HFFc6 (cell line): ENCODE measurements at regions not wholly inside any gene's neighbourhood (a gene's known extent, or its start where the extent isn't known, plus 50 kb on each side); places are given as distances from the start of the nearest gene placed in this dataset.

Experiments
- DNase-seq: peaks from one replicate; pipeline ENCODE4 v3.0.0-alpha.2; 2018
- H3K27ac Mint-ChIP-seq: 2 replicates; pipeline ENCODE4 v1.8.0; 2020; ENCODE audit warnings: mild to moderate bottlenecking, mixed read lengths
- H3K27me3 Mint-ChIP-seq: 2 replicates; pipeline ENCODE4 v1.8.0; 2021; ENCODE audit warnings: mild to moderate bottlenecking, moderate library complexity, mixed read lengths; ENCODE audit not compliant: insufficient read depth
- H3K36me3 Mint-ChIP-seq: 2 replicates; pipeline ENCODE4 v1.8.0; 2021; ENCODE audit warnings: low read depth, mixed read lengths
- H3K4me1 Mint-ChIP-seq: 2 replicates; pipeline ENCODE4 v1.8.0; 2020; ENCODE audit warnings: low read depth, mixed read lengths
- H3K4me3 Mint-ChIP-seq: 2 replicates; pipeline ENCODE4 v1.8.0; 2020; ENCODE audit warnings: mild to moderate bottlenecking, moderate library complexity, mixed read lengths
- H3K9me3 Mint-ChIP-seq: 2 replicates; pipeline ENCODE4 v1.8.0; 2020; ENCODE audit warnings: mild to moderate bottlenecking, mixed read lengths
- CTCF ChIP-seq: fragments of 200-600 bp; sonication (generic); IDR thresholded peaks from 2 replicates; pipeline ENCODE4 v1.5.0; 2021; ENCODE audit warnings: antibody characterized with exemption, mild to moderate bottlenecking

- DNase-seq: no peak
- no peak for TF ChIP-seq CTCF
- Mint-ChIP-seq H3K4me3 (no peak overlapping the region), H3K4me1 (peaks cover 33% of the 10 kb centered on the region), H3K9me3 (no peaks in the 10 kb centered on the region), H3K27ac (no peak overlapping the region), H3K36me3 (peaks cover 8% of the 10 kb centered on the region; the same call in 1 of the 2 replicates), H3K27me3 (no peaks in the 10 kb centered on the region; the same call in 1 of the 2 replicates)
Measured at GRCh38 chr18:22499421-22499820, 81.7 kb upstream of the CTAGE1 start.

GRCh38 chr18:22503803-22504202 lies 86.1 kb upstream of the CTAGE1 start:
- peak overlapping the region; percentile 95 for H3K27ac Mint-ChIP-seq
- no peaks in the 10 kb centered on the region for H3K9me3 Mint-ChIP-seq
- TF ChIP-seq CTCF: no peak
- no peaks in the 10 kb centered on the region; the same call in 1 of the 2 replicates for H3K27me3 Mint-ChIP-seq
- H3K4me1 Mint-ChIP-seq: peaks cover 35% of the 10 kb centered on the region
- peak overlapping the region; percentile 33; the same call in 1 of the 2 replicates for H3K4me3 Mint-ChIP-seq
- no peaks in the 10 kb centered on the region for H3K36me3 Mint-ChIP-seq
- peak; percentile 71 for DNase-seq

GRCh38 chr18:22504251-22505030 lies 86.7 kb upstream of the CTAGE1 start:
- peak overlapping the region; percentile 95 for H3K27ac Mint-ChIP-seq
- DNase-seq: peak; percentile 58
- no peaks in the 10 kb centered on the region; the same call in 1 of the 2 replicates for H3K27me3 Mint-ChIP-seq
- H3K4me1 Mint-ChIP-seq: peaks cover 35% of the 10 kb centered on the region
- peak overlapping the region; percentile 48 for H3K4me3 Mint-ChIP-seq
- no peak for TF ChIP-seq CTCF
- no peaks in the 10 kb centered on the region for H3K36me3 Mint-ChIP-seq
- no peaks in the 10 kb centered on the region for H3K9me3 Mint-ChIP-seq

- Mint-ChIP-seq H3K4me3 (peak overlapping the region; percentile 48), H3K9me3 (no peaks in the 10 kb centered on the region), H3K36me3 (no peaks in the 10 kb centered on the region), H3K27ac (peak overlapping the region; percentile 95), H3K27me3 (no peaks in the 10 kb centered on the region; the same call in 1 of the 2 replicates), H3K4me1 (peaks cover 35% of the 10 kb centered on the region)
- no peak for TF ChIP-seq CTCF
- DNase-seq: peak; percentile 51
Measured at GRCh38 chr18:22505141-22505591, 87.5 kb upstream of the CTAGE1 start.

GRCh38 chr18:22507055-22507454 lies 89.3 kb upstream of the CTAGE1 start:
- Mint-ChIP-seq H3K27ac (no peak overlapping the region), H3K4me3 (no peak overlapping the region), H3K4me1 (peaks cover 35% of the 10 kb centered on the region), H3K9me3 (no peaks in the 10 kb centered on the region), H3K27me3 (no peaks in the 10 kb centered on the region; the same call in 1 of the 2 replicates), H3K36me3 (no peaks in the 10 kb centered on the region)
- DNase-seq: no peak
- TF ChIP-seq CTCF: no peak
